ENCODE measurements at regions not wholly inside any gene's neighbourhood (a gene's known extent, or its start where the extent isn't known, plus 50 kb on each side); places are given as distances from the start of the nearest gene placed in this dataset.

DNA sequence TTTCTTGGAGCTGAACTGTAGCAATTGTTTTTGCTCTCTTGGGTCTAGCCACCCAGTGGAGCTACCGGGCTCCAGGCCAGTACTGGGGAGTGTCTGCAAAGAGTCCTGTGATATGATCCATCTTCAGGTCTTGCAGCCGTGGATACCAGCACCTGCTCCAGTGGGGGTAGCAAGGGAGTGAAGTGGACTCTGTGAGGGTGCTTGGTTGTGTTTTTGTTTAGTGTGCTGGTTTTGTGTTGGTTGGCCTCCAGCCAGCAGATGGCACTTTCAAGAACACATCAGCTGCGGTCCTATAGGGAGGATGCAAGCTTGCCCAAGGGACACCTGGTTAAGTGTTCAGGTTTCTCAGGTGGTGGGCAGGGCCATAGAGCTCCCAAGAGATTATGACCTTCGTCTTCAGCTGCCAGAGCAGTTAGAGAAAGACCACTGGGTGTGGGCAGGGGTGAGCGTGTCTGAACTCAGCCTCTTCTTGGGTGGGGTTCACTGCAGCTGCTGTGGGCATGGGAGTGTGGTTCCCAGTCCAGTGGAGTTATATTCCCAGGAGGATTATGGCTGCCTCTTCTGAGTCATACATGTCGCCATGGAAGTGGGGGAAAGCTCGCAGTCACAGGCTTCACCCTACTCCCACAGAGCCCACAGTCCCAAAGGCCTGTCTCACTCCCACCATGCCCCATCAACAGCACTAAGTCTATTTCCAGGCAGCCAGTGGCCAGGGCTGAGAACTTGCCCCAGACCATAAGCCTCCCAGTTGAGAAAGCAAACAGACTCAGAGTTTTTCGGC lies 811.6 kb downstream of the GLUD2 start:
- Mint-ChIP-seq H3K27me3 (no peaks in the 10 kb centered on the region), H3K27ac (no peak overlapping the region), H3K4me1 (ENCODE audit: low read depth) (no peaks in the 10 kb centered on the region), H3K4me3 (ENCODE audit: low read depth) (no peak overlapping the region), H3K36me3 (ENCODE audit: insufficient read depth) (no peaks in the 10 kb centered on the region), H3K9me3 (ENCODE audit: low read depth) (peaks cover 22% of the 10 kb centered on the region)
- DNase-seq (ENCODE audit: low spot score, unreplicated experiment), result no peak
- TF ChIP-seq, protein P1, sequence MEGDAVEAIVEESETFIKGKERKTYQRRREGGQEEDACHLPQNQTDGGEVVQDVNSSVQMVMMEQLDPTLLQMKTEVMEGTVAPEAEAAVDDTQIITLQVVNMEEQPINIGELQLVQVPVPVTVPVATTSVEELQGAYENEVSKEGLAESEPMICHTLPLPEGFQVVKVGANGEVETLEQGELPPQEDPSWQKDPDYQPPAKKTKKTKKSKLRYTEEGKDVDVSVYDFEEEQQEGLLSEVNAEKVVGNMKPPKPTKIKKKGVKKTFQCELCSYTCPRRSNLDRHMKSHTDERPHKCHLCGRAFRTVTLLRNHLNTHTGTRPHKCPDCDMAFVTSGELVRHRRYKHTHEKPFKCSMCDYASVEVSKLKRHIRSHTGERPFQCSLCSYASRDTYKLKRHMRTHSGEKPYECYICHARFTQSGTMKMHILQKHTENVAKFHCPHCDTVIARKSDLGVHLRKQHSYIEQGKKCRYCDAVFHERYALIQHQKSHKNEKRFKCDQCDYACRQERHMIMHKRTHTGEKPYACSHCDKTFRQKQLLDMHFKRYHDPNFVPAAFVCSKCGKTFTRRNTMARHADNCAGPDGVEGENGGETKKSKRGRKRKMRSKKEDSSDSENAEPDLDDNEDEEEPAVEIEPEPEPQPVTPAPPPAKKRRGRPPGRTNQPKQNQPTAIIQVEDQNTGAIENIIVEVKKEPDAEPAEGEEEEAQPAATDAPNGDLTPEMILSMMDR (IDR thresholded peaks at IDR 0.05; ENCODE audit: unreplicated experiment), result no peak

DNA sequence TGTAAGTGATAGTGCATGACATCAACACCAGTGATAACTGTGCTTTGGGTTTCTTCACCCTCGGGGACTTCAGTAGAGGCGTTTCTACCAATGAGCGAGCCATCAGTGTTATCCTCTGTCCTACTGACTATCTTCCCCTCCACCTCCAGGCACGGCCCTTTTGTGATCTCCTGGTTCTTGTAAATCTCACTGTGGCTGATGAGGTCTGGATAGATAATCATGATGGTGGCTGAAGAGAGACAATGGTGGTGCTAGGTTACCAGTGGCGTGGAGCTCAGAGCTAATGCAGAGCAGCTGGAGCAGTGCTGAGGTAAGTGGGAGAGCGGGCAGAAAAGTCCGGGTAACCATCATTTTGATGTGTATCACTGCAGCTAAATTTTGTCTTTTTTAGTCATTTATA lies 816.6 kb downstream of the GLUD2 start:
- TF ChIP-seq, protein P1 (IDR thresholded peaks at IDR 0.05; ENCODE audit: unreplicated experiment), result no peak
- no peak for DNase-seq (ENCODE audit: low spot score, unreplicated experiment)
- Mint-ChIP-seq H3K9me3 (ENCODE audit: low read depth) (peaks cover 16% of the 10 kb centered on the region), H3K4me3 (ENCODE audit: low read depth) (no peak overlapping the region), H3K4me1 (ENCODE audit: low read depth) (no peaks in the 10 kb centered on the region), H3K27ac (no peak overlapping the region), H3K36me3 (ENCODE audit: insufficient read depth) (no peaks in the 10 kb centered on the region), H3K27me3 (no peaks in the 10 kb centered on the region)

DNA sequence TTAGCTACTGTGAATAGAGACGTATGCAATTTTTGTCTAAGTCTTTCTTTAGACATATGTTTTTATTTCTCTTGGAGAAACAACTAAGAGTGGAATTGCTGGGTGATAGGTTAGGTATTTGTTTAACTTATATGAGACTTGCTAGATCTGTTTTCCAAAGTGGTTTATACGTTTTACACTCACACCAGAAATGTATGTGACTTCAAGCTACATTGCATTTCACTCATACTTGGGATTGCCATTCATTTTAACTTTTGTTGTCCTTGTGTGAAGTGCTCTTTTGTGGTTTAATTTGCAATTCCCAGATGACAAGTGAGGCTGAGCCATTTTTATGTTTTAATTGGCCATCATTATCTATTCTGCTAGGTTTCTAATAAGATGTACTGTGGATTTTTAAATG lies 817.2 kb downstream of the GLUD2 start:
- DNase-seq (ENCODE audit: low spot score, unreplicated experiment), result no peak
- peaks cover 16% of the 10 kb centered on the region for H3K9me3 Mint-ChIP-seq (ENCODE audit: low read depth)
- TF ChIP-seq, protein P1 (IDR thresholded peaks at IDR 0.05; ENCODE audit: unreplicated experiment), result no peak

DNA sequence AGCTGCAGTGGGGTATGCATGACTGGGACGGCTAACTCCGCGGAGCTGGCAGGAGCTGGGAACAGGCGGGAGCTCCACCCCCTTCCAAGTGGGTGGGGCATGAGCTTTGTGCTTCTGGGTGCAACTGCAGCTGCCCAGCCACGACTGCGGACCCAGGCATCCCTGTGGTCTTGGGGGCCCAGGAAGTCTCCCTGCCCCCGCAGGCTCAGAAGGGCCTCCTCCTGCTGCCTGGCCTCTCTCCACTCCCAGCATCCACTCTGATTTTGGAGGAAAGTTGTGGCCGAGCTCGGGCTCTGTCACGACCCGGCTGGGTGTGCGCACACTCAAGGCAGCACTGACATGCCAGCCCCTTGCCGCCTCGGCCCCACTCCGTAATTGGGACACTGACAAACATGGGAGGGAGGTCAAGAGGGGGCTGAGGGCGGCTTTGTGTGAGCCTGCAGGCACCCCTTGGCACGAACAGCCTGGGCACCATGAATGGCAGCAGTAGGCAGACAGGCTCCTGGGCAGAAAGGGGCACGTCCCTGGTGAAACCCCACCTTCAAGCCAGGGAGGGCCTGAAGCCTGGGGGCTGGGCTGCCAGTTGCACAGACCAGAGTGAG lies 822.6 kb downstream of the GLUD2 start:
- Mint-ChIP-seq H3K4me3 (ENCODE audit: low read depth) (no peak overlapping the region), H3K4me1 (ENCODE audit: low read depth) (no peaks in the 10 kb centered on the region), H3K27me3 (no peaks in the 10 kb centered on the region), H3K36me3 (ENCODE audit: insufficient read depth) (no peaks in the 10 kb centered on the region), H3K27ac (no peak overlapping the region), H3K9me3 (ENCODE audit: low read depth) (peaks cover 9% of the 10 kb centered on the region)
- TF ChIP-seq, protein P1 (IDR thresholded peaks at IDR 0.05; ENCODE audit: unreplicated experiment), result no peak
- DNase-seq (ENCODE audit: low spot score, unreplicated experiment), result no peak

More for the DNA sequence above, 817.2 kb downstream of the GLUD2 start:
- Mint-ChIP-seq H3K4me3 (ENCODE audit: low read depth) (no peak overlapping the region), H3K27ac (no peak overlapping the region), H3K27me3 (no peaks in the 10 kb centered on the region), H3K4me1 (ENCODE audit: low read depth) (no peaks in the 10 kb centered on the region), H3K36me3 (ENCODE audit: insufficient read depth) (no peaks in the 10 kb centered on the region)

DNA sequence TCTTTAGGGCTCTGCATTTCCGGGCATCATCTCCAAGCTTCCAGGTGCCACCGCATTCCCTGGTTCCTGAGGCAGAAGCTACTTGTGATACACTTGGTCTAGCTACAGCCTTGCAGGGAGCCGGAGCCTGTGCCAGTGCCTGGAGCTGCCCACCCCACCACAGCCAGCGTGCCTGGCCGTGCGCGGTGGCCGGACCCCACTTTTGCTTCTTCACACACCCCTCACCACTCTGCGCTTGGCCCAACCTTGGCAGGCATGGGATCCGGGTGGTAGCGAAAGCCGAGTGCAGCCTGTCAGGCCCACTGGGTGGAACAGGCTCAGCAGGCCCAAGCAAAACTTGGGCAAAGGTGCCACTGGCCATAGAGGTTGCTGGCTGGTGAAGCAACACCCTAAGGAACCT lies 823.7 kb downstream of the GLUD2 start:
- Mint-ChIP-seq H3K4me1 (ENCODE audit: low read depth) (no peaks in the 10 kb centered on the region), H3K27ac (no peak overlapping the region), H3K4me3 (ENCODE audit: low read depth) (no peak overlapping the region), H3K9me3 (ENCODE audit: low read depth) (peaks cover 9% of the 10 kb centered on the region), H3K36me3 (ENCODE audit: insufficient read depth) (no peaks in the 10 kb centered on the region), H3K27me3 (no peaks in the 10 kb centered on the region)
- TF ChIP-seq, protein P1 (IDR thresholded peaks at IDR 0.05; ENCODE audit: unreplicated experiment), result no peak
- no peak for DNase-seq (ENCODE audit: low spot score, unreplicated experiment)

All from progenitor cell of endocrine pancreas (in vitro differentiated cells).